ENCODE measurements at regions not wholly inside any gene's neighbourhood (a gene's known extent, or its start where the extent isn't known, plus 50 kb on each side); places are given as distances from the start of the nearest gene placed in this dataset.

DNA sequence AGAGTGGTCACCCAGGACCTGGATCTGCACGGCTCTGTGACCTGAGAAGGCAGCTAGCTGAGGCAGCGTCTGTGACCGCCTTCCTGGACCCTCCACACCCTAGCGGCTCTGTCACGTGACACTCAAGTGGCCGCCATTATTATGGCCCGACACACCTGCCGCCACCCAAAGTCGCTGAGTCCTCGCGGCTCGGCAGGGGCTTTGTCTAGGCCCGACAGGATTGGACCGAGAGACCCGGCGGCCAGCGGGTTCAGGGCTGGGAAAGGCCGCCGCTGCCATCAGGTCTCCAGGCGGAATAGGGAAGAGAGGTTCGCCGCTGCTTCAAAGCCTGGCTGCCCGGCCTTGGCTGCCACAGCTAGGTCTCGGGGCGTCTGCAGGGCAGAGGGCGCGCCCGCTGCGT lies 1162.5 kb upstream of the LRRTM1 start (continued):
- TF ChIP-seq, protein P1, sequence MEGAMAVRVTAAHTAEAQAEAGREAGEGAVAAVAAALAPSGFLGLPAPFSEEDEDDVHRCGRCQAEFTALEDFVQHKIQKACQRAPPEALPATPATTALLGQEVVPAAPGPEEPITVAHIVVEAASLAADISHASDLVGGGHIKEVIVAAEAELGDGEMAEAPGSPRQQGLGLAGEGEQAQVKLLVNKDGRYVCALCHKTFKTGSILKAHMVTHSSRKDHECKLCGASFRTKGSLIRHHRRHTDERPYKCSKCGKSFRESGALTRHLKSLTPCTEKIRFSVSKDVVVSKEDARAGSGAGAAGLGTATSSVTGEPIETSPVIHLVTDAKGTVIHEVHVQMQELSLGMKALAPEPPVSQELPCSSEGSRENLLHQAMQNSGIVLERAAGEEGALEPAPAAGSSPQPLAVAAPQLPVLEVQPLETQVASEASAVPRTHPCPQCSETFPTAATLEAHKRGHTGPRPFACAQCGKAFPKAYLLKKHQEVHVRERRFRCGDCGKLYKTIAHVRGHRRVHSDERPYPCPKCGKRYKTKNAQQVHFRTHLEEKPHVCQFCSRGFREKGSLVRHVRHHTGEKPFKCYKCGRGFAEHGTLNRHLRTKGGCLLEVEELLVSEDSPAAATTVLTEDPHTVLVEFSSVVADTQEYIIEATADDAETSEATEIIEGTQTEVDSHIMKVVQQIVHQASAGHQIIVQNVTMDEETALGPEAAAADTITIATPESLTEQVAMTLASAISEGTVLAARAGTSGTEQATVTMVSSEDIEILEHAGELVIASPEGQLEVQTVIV (CRISPR knock-in tag; IDR thresholded peaks at IDR 0.05; ENCODE audit: borderline replicate concordance) = no peak
- TF ChIP-seq HDAC1 (IDR thresholded peaks at IDR 0.05) (no peak), RBM14 (IDR thresholded peaks at IDR 0.05; ENCODE audit: borderline replicate concordance, insufficient read depth, low read depth, low read length) (no peak), ZC3H4 (CRISPR knock-in tag; IDR thresholded peaks at IDR 0.05; ENCODE audit: borderline replicate concordance) (no peak), ZNF76 (CRISPR knock-in tag; IDR thresholded peaks at IDR 0.05; ENCODE audit: borderline replicate concordance) (no peak), POLR2G (IDR thresholded peaks at IDR 0.05; ENCODE audit: low read depth, low read length) (0 out of 2 replicates have a peak, but pooled peaks have one; percentile 29), ZSCAN32 (CRISPR knock-in tag; IDR thresholded peaks at IDR 0.05) (no peak), ZNF766 (CRISPR knock-in tag; conservative IDR thresholded peaks at IDR 0.05) (no peak), ZNF41 (CRISPR knock-in tag; conservative IDR thresholded peaks at IDR 0.05) (no peak), RB1 (IDR thresholded peaks at IDR 0.05; ENCODE audit: low read depth) (no peak), ZNF436 (CRISPR knock-in tag; IDR thresholded peaks at IDR 0.05) (no peak), MAFK (IDR thresholded peaks at IDR 0.05; ENCODE audit: low read length) (no peak), ZNF23 (CRISPR knock-in tag; IDR thresholded peaks at IDR 0.05) (no peak), NFE2 (IDR thresholded peaks at IDR 0.05; ENCODE audit: low read depth) (no peak), EWSR1 (IDR thresholded peaks at IDR 0.05; ENCODE audit: borderline replicate concordance, low read depth, partially characterized antibody) (no peak), RAD51 (IDR thresholded peaks at IDR 0.05; ENCODE audit: borderline replicate concordance, low read depth) (peak; percentile 74), BCL6 (CRISPR knock-in tag; IDR thresholded peaks at IDR 0.05) (no peak)
- TF ChIP-seq, protein P2, sequence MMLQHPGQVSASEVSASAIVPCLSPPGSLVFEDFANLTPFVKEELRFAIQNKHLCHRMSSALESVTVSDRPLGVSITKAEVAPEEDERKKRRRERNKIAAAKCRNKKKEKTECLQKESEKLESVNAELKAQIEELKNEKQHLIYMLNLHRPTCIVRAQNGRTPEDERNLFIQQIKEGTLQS (IDR thresholded peaks at IDR 0.05) = no peak
- TF ChIP-seq, protein P2 (CRISPR knock-in tag; conservative IDR thresholded peaks at IDR 0.05) = no peak
- TF ChIP-seq, protein P3, sequence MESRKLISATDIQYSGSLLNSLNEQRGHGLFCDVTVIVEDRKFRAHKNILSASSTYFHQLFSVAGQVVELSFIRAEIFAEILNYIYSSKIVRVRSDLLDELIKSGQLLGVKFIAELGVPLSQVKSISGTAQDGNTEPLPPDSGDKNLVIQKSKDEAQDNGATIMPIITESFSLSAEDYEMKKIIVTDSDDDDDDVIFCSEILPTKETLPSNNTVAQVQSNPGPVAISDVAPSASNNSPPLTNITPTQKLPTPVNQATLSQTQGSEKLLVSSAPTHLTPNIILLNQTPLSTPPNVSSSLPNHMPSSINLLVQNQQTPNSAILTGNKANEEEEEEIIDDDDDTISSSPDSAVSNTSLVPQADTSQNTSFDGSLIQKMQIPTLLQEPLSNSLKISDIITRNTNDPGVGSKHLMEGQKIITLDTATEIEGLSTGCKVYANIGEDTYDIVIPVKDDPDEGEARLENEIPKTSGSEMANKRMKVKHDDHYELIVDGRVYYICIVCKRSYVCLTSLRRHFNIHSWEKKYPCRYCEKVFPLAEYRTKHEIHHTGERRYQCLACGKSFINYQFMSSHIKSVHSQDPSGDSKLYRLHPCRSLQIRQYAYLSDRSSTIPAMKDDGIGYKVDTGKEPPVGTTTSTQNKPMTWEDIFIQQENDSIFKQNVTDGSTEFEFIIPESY (CRISPR knock-in tag; IDR thresholded peaks at IDR 0.05) = 0 out of 2 replicates have a peak, but pooled peaks have one; percentile 38
- TF ChIP-seq, protein P4, sequence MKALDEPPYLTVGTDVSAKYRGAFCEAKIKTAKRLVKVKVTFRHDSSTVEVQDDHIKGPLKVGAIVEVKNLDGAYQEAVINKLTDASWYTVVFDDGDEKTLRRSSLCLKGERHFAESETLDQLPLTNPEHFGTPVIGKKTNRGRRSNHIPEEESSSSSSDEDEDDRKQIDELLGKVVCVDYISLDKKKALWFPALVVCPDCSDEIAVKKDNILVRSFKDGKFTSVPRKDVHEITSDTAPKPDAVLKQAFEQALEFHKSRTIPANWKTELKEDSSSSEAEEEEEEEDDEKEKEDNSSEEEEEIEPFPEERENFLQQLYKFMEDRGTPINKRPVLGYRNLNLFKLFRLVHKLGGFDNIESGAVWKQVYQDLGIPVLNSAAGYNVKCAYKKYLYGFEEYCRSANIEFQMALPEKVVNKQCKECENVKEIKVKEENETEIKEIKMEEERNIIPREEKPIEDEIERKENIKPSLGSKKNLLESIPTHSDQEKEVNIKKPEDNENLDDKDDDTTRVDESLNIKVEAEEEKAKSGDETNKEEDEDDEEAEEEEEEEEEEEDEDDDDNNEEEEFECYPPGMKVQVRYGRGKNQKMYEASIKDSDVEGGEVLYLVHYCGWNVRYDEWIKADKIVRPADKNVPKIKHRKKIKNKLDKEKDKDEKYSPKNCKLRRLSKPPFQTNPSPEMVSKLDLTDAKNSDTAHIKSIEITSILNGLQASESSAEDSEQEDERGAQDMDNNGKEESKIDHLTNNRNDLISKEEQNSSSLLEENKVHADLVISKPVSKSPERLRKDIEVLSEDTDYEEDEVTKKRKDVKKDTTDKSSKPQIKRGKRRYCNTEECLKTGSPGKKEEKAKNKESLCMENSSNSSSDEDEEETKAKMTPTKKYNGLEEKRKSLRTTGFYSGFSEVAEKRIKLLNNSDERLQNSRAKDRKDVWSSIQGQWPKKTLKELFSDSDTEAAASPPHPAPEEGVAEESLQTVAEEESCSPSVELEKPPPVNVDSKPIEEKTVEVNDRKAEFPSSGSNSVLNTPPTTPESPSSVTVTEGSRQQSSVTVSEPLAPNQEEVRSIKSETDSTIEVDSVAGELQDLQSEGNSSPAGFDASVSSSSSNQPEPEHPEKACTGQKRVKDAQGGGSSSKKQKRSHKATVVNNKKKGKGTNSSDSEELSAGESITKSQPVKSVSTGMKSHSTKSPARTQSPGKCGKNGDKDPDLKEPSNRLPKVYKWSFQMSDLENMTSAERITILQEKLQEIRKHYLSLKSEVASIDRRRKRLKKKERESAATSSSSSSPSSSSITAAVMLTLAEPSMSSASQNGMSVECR (CRISPR knock-in tag; IDR thresholded peaks at IDR 0.05) = no peak
